WTC11 (cell line): ENCODE measurements at regions not wholly inside any gene's neighbourhood (a gene's known extent, or its start where the extent isn't known, plus 50 kb on each side); places are given as distances from the start of the nearest gene placed in this dataset.

ENCODE experiments used
- ATAC-seq: fragments of 200-7000 bp; cut with Tn5 transposase; 2 replicates; pipeline ENCODE4 v1.10.0; 2021; ENCODE audit warnings: mild to moderate bottlenecking, moderate library complexity
- CTCF ChIA-PET: fragments of 300-600 bp; sonication (Branson Sonifier 250); formaldehyde crosslinking; loops from one replicate; lab custom pipeline; 2021; ENCODE audit warnings: antibody characterized with exemption; lab: Charles Lee
- POLR2A ChIA-PET: fragments of 350-600 bp; sonication (Branson Sonifier 250); formaldehyde crosslinking; loops from one replicate; lab custom pipeline; 2021; ENCODE audit warnings: antibody characterized with exemption; lab: Charles Lee
- DNase-seq: peaks from one replicate; pipeline ENCODE4 v3.0.0; 2021; ENCODE audit warnings: low spot score
- H3K27ac Mint-ChIP-seq: 2 replicates; pipeline ENCODE4 v1.8.0; 2021; ENCODE audit warnings: mixed read lengths
- H3K27me3 Mint-ChIP-seq: 2 replicates; pipeline ENCODE4 v1.8.0; 2021; ENCODE audit warnings: low read depth, mild to moderate bottlenecking, moderate library complexity, mixed read lengths
- H3K36me3 Mint-ChIP-seq: 2 replicates; pipeline ENCODE4 v1.8.0; 2021; ENCODE audit warnings: mixed read lengths
- H3K4me1 Mint-ChIP-seq: 2 replicates; pipeline ENCODE4 v1.8.0; 2022; ENCODE audit warnings: mixed read lengths
- H3K4me3 Mint-ChIP-seq: 2 replicates; pipeline ENCODE4 v1.8.0; 2021; ENCODE audit warnings: mild to moderate bottlenecking, moderate library complexity, mixed read lengths
- H3K9me3 Mint-ChIP-seq: 2 replicates; pipeline ENCODE4 v1.8.0; 2021; ENCODE audit warnings: mixed read lengths
- AFF4 ChIP-seq: sonication (generic); formaldehyde crosslinking; IDR thresholded peaks from 2 replicates; pipeline ENCODE4 v1.8.1; 2023; ENCODE audit warnings: mild to moderate bottlenecking, missing genetic modification reagents, borderline replicate concordance
- ATF3 ChIP-seq: sonication (generic); formaldehyde crosslinking; conservative IDR thresholded peaks from 2 replicates; pipeline ENCODE4 v1.8.1; 2022; ENCODE audit warnings: mild to moderate bottlenecking, missing genetic modification reagents
- ATF6 ChIP-seq: sonication (generic); formaldehyde crosslinking; IDR thresholded peaks from 2 replicates; pipeline ENCODE4 v1.8.1; 2023; ENCODE audit warnings: mild to moderate bottlenecking, missing genetic modification reagents
- CREB1 ChIP-seq: sonication (generic); formaldehyde crosslinking; IDR thresholded peaks from 2 replicates; pipeline ENCODE4 v1.8.0; 2023; ENCODE audit warnings: mild to moderate bottlenecking, missing genetic modification reagents
- CTCF ChIP-seq: fragments of 200-600 bp; IDR thresholded peaks from 2 replicates; pipeline ENCODE4 v1.8.0; 2022; ENCODE audit warnings: antibody characterized with exemption
- ELF4 ChIP-seq: sonication (generic); formaldehyde crosslinking; IDR thresholded peaks from 2 replicates; pipeline ENCODE4 v1.8.1; 2022; ENCODE audit warnings: low read depth, mild to moderate bottlenecking, moderate library complexity, missing genetic modification reagents
- FOXJ3 ChIP-seq: sonication (generic); formaldehyde crosslinking; IDR thresholded peaks from 2 replicates; pipeline ENCODE4 v1.9.0; 2021; ENCODE audit warnings: missing genetic modification reagents, mild to moderate bottlenecking, borderline replicate concordance
- FOXK1 ChIP-seq: sonication (generic); formaldehyde crosslinking; IDR thresholded peaks from 2 replicates; pipeline ENCODE4 v1.8.0; 2022; ENCODE audit warnings: mild to moderate bottlenecking, moderate library complexity, missing genetic modification reagents
- FOXP4 ChIP-seq: sonication (generic); formaldehyde crosslinking; IDR thresholded peaks from 2 replicates; pipeline ENCODE4 v1.8.0; 2022; ENCODE audit warnings: mild to moderate bottlenecking, missing genetic modification reagents
- MXD4 ChIP-seq: fragments of 250-450 bp; sonication (Bioruptor Pico); IDR thresholded peaks from 2 replicates; pipeline ENCODE4 v1.8.0; 2021; ENCODE audit warnings: mild to moderate bottlenecking, moderate library complexity, borderline replicate concordance
- NFYB ChIP-seq: sonication (generic); formaldehyde crosslinking; conservative IDR thresholded peaks from 2 replicates; pipeline ENCODE4 v1.8.0; 2022; ENCODE audit warnings: low read depth, missing genetic modification reagents
- NR1H2 ChIP-seq: sonication (generic); formaldehyde crosslinking; IDR thresholded peaks from 2 replicates; pipeline ENCODE4 v1.9.0; 2021; ENCODE audit warnings: mild to moderate bottlenecking, moderate library complexity, missing genetic modification reagents
- SMAD3 ChIP-seq: sonication (generic); formaldehyde crosslinking; IDR thresholded peaks from 2 replicates; pipeline ENCODE4 v1.8.0; 2022; ENCODE audit warnings: missing genetic modification reagents, mild to moderate bottlenecking, borderline replicate concordance
- TCF7 ChIP-seq: sonication (generic); formaldehyde crosslinking; IDR thresholded peaks from 2 replicates; pipeline ENCODE4 v1.8.0; 2022; ENCODE audit warnings: mild to moderate bottlenecking, low read depth, missing genetic modification reagents, moderate library complexity
- USF1 ChIP-seq: sonication (generic); formaldehyde crosslinking; IDR thresholded peaks from 2 replicates; pipeline ENCODE4 v1.8.0; 2022; ENCODE audit warnings: mild to moderate bottlenecking, missing genetic modification reagents
- ZNF138 ChIP-seq: sonication (generic); formaldehyde crosslinking; conservative IDR thresholded peaks from 2 replicates; pipeline ENCODE4 v1.8.1; 2022; ENCODE audit warnings: mild to moderate bottlenecking, moderate library complexity, missing genetic modification reagents
- ZNF219 ChIP-seq: sonication (generic); formaldehyde crosslinking; IDR thresholded peaks from 2 replicates; pipeline ENCODE4 v1.8.0; 2023; ENCODE audit warnings: missing genetic modification reagents, mild to moderate bottlenecking, borderline replicate concordance
- ZNF232 ChIP-seq: sonication (generic); formaldehyde crosslinking; IDR thresholded peaks from 2 replicates; pipeline ENCODE4 v1.8.0; 2022; ENCODE audit warnings: mild to moderate bottlenecking, missing genetic modification reagents
- ZNF317 ChIP-seq: sonication (generic); formaldehyde crosslinking; IDR thresholded peaks from 2 replicates; pipeline ENCODE4 v1.8.1; 2023; ENCODE audit warnings: low read depth, mild to moderate bottlenecking, moderate library complexity, missing genetic modification reagents, borderline replicate concordance

GRCh38 chr9:91027005-91027404 lies 225.4 kb downstream of the SYK start:
- Mint-ChIP-seq H3K27me3 (no peaks in the 10 kb centered on the region; the same call in none of the 2 replicates), H3K27ac (no peak overlapping the region), H3K4me1 (peaks cover 3% of the 10 kb centered on the region), H3K4me3 (no peak overlapping the region), H3K36me3 (no peaks in the 10 kb centered on the region), H3K9me3 (peaks cover 13% of the 10 kb centered on the region)
- CTCF ChIA-PET = no interaction called here
- no peak for ATAC-seq
- TF ChIP-seq ATF3 (CRISPR knock-in tag) = no peak
- no peak for TF ChIP-seq AFF4 (CRISPR knock-in tag)
- TF ChIP-seq FOXK1 (CRISPR knock-in tag) = no peak
- no peak for TF ChIP-seq ZNF232 (CRISPR knock-in tag)
- no peak for TF ChIP-seq ZNF219
- no peak for TF ChIP-seq TCF7 (CRISPR knock-in tag)
- no peak for TF ChIP-seq ATF6 (CRISPR knock-in tag)
- no peak for TF ChIP-seq ELF4 (CRISPR knock-in tag)
- no peak for TF ChIP-seq CREB1 (CRISPR knock-in tag)
- no peak for TF ChIP-seq FOXJ3 (CRISPR knock-in tag)
- TF ChIP-seq ZNF138 (CRISPR knock-in tag) = no peak
- TF ChIP-seq NR1H2 (CRISPR knock-in tag) = no peak
- no peak for TF ChIP-seq MXD4
- TF ChIP-seq FOXP4 (CRISPR knock-in tag) = no peak
- no peak for TF ChIP-seq SMAD3
- no peak for TF ChIP-seq ZNF317 (CRISPR knock-in tag)
- no peak for TF ChIP-seq CTCF
- no peak for TF ChIP-seq USF1 (CRISPR knock-in tag)
- no peak for TF ChIP-seq NFYB (CRISPR knock-in tag)
- POLR2A ChIA-PET = no interaction called here
- no peak for DNase-seq
